Stimulated activated naive B cell treated with anti-CD40 and anti-IgM and Interleukin-4, amounts not matched to agents 10 μg/mL and 1 μg/mL and 100 μg/mL, for 72 hours (primary cell): ENCODE measurements at regions not wholly inside any gene's neighbourhood (a gene's known extent, or its start where the extent isn't known, plus 50 kb on each side); places are given as distances from the start of the nearest gene placed in this dataset.
"Not testable (repeated sequence)": the region's sequence is repeated elsewhere in the genome, so short reads cannot be mapped to it uniquely, and the experiment has no call there.

ENCODE experiments used
- ATAC-seq, 2 donors: fragments of 150-1000 bp; cut with Tn5 transposase; replicated peaks; 2 replicates each; pipeline ENCODE4 v1.10.0; 2021; ENCODE audit warnings: moderate library complexity in 1 of 2
- DNase-seq: peaks from one replicate; pipeline ENCODE4 v3.0.0; 2021
- H3K27ac Mint-ChIP-seq: one replicate; pipeline ENCODE4 v1.8.0; 2022; ENCODE audit warnings: mild to moderate bottlenecking, mixed read lengths
- H3K27me3 Mint-ChIP-seq, 2 donors: one replicate each; pipeline ENCODE4 v1.8.0; 2022; ENCODE audit warnings: mixed read lengths in 2 of 2
- H3K36me3 Mint-ChIP-seq, 2 donors: one replicate each; pipeline ENCODE4 v1.8.0; 2022; ENCODE audit warnings: mixed read lengths in 2 of 2, mild to moderate bottlenecking in 1 of 2
- H3K4me1 Mint-ChIP-seq, 2 donors: one replicate each; pipeline ENCODE4 v1.8.0; 2022; ENCODE audit warnings: mixed read lengths in 2 of 2, mild to moderate bottlenecking in 1 of 2
- H3K4me3 Mint-ChIP-seq, 2 donors: one replicate each; pipeline ENCODE4 v1.8.0; 2022; ENCODE audit warnings: mild to moderate bottlenecking in 2 of 2, mixed read lengths in 2 of 2, moderate library complexity in 1 of 2
- H3K9me3 Mint-ChIP-seq, 2 donors: one replicate each; pipeline ENCODE4 v1.8.0; 2022; ENCODE audit warnings: mixed read lengths in 2 of 2, mild to moderate bottlenecking in 1 of 2

GRCh38 chr22:15772337-15772736, 82.5 kb downstream of the POTEH start:
- H3K27me3 Mint-ChIP-seq, H3K36me3 Mint-ChIP-seq, H3K27ac Mint-ChIP-seq, DNase-seq, H3K4me3 Mint-ChIP-seq, H3K9me3 Mint-ChIP-seq, H3K4me1 Mint-ChIP-seq, ATAC-seq: not testable (repeated sequence)

DNA sequence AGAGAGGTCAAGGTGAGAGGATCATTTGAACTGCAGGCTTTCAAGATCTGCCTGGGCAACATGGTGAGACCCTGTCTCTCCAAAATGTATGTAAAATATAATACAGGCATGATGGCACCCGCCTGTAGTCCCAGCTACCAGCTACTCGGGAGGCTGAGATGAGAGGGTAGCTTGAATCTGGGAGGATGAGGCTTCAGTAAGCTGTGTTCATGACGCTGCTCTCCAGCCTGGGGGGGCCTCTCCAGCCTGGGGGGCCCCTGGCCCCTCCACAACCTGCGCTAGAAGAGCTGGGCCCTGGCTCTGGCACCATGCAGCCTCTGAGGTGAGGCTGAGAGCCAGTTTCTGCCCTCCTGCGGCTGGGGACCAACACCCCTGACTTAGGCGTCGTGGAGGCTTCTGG, 85.3 kb downstream of the POTEH start:
- H3K9me3 Mint-ChIP-seq, ATAC-seq, H3K4me3 Mint-ChIP-seq, H3K4me1 Mint-ChIP-seq, H3K27me3 Mint-ChIP-seq, H3K27ac Mint-ChIP-seq, H3K36me3 Mint-ChIP-seq, DNase-seq: not testable (repeated sequence)

- not testable (repeated sequence) for H3K9me3 Mint-ChIP-seq, DNase-seq, H3K4me3 Mint-ChIP-seq, H3K4me1 Mint-ChIP-seq, H3K36me3 Mint-ChIP-seq, H3K27me3 Mint-ChIP-seq, H3K27ac Mint-ChIP-seq
- peak; percentile 41 to 66 for ATAC-seq
These were observed 86.1 kb downstream of the POTEH start for GRCh38 chr22:15775670-15776669.

- not testable (repeated sequence) for H3K4me1 Mint-ChIP-seq, H3K27me3 Mint-ChIP-seq, DNase-seq, H3K9me3 Mint-ChIP-seq, H3K4me3 Mint-ChIP-seq, H3K36me3 Mint-ChIP-seq, ATAC-seq, H3K27ac Mint-ChIP-seq
These were observed 86.9 kb downstream of the POTEH start for GRCh38 chr22:15776727-15777126.

GRCh38 chr22:15777150-15777549, 87.3 kb downstream of the POTEH start:
- not testable (repeated sequence) for ATAC-seq, H3K4me1 Mint-ChIP-seq, H3K27ac Mint-ChIP-seq, H3K27me3 Mint-ChIP-seq, H3K4me3 Mint-ChIP-seq, DNase-seq, H3K9me3 Mint-ChIP-seq, H3K36me3 Mint-ChIP-seq

DNA sequence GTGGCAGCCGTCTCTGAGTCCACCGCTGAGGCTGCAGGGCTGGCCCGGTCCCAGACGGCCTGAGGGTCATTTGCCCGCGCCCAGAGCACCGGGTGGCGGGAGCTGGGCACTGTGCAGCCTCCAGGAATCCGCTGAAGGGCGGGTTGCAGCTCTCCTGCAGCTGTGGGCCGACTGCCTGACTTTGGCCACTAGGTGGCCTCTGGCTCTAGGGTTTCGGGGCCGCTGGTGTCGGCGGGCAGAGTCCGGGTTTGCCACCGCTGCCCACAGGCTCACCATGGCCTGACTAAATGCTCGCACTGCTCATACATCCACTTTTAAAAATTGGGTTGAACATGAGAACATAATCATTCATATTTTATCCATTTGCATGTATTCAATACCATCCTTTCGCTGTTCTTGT, 87.7 kb downstream of the POTEH start:
- not testable (repeated sequence) for H3K4me3 Mint-ChIP-seq, DNase-seq, H3K36me3 Mint-ChIP-seq, H3K27ac Mint-ChIP-seq, H3K9me3 Mint-ChIP-seq, ATAC-seq, H3K27me3 Mint-ChIP-seq, H3K4me1 Mint-ChIP-seq

DNA sequence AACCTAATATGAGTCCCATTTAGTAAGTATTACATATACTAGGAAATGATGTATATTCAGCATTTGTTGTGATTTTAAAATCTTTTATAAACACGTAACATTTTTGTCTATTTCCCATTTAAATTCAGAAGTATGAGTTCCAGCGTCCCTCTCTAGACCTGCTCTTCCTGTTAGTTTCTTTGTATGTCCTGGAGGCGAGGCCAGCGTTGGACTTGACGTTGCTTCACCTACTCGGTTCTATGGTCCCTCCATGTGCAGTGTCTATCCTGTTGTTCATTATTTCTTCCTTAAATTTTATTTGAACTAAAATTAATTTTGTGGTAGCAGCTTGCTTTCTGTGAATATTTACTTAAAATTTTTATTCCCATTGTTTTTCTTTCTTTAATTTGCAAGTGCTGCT, 88.5 kb downstream of the POTEH start:
- DNase-seq, H3K27me3 Mint-ChIP-seq, H3K4me3 Mint-ChIP-seq, H3K9me3 Mint-ChIP-seq, ATAC-seq, H3K4me1 Mint-ChIP-seq, H3K27ac Mint-ChIP-seq, H3K36me3 Mint-ChIP-seq: not testable (repeated sequence)

GRCh38 chr22:15781652-15782051, 91.8 kb downstream of the POTEH start:
- not testable (repeated sequence) for H3K4me3 Mint-ChIP-seq, H3K27ac Mint-ChIP-seq, H3K36me3 Mint-ChIP-seq, DNase-seq, ATAC-seq, H3K9me3 Mint-ChIP-seq, H3K27me3 Mint-ChIP-seq, H3K4me1 Mint-ChIP-seq

- H3K4me1 Mint-ChIP-seq, DNase-seq, ATAC-seq, H3K9me3 Mint-ChIP-seq, H3K4me3 Mint-ChIP-seq, H3K36me3 Mint-ChIP-seq, H3K27ac Mint-ChIP-seq, H3K27me3 Mint-ChIP-seq: not testable (repeated sequence)
These were observed 93.1 kb downstream of the POTEH start for GRCh38 chr22:15782933-15783332.

DNA sequence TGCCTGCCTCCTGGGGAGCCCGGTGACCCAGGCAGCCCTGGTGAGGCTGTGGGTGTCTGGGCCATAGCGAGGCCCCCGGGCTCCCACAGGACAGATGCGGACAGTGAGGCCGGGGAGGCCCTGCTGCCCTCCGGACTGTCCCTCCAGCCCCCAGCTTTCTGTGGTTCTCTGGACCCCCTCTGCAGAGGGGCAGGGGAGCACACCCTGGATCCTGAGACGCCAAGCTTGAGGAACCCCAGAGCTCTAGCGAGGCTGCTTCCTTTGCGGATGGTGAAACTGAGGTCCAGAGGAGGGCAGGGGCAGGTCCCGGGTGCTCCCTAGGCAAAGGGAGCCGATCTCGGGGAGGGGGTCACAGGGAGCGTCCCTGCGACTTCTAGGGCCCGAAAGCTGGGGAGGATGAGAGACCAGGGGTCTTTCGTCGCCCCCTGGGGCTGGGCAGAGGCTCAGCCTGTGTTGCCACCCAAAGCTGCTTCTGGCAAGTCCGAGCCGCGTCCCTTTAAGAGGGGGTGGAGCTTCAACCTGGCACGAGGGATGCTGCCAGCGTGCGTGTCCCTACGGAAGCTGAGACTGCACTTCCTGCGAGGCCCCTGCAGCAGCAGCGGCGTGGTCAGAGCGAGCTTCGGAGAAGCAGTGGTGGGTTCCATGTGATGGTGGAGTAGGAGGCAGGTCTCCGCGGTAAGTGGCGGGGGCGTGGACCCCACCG, 94.7 kb downstream of the POTEH start:
- H3K36me3 Mint-ChIP-seq, H3K27ac Mint-ChIP-seq, DNase-seq, H3K4me3 Mint-ChIP-seq, H3K9me3 Mint-ChIP-seq, H3K27me3 Mint-ChIP-seq, H3K4me1 Mint-ChIP-seq: not testable (repeated sequence)
- ATAC-seq, result peak; percentile 25 to 88

DNA sequence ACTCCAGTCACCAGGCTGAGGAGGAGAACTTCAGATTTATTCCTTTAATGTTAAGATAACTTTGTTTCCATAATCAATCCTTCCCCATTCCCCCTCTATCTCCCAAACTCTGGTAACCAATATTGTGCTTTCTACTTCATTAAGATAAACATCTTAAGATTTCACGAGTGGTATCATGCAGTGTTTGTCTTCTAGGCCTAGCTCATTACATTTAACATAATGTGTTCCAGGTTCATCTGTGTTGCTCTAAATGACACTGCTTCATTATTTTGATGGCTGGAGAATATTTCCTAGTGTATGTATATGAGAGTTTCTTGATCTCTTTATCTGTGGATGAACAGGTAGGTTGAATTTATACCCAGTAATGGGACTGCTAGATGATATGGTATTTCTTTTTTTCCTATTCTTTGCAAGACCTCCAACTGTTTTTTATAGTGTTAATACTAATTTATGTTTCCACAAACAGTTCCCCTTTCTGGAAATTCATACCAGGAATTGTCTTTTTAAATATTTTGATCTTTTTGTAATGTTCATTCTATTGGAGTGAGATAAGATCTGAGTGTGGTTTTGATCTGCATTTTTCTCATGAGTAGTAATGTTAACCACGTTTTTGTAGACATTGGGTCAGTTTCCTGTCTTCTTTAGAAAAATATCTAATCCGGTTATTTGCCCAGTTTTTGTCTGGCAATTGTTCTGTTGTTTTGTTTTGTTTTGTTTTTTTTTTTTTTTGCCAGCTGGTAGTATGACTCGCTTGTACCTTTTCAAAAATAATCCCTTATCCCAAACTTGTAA, 97.3 kb downstream of the POTEH start:
- not testable (repeated sequence) for H3K36me3 Mint-ChIP-seq, H3K27ac Mint-ChIP-seq, H3K9me3 Mint-ChIP-seq, H3K4me1 Mint-ChIP-seq, H3K27me3 Mint-ChIP-seq, H3K4me3 Mint-ChIP-seq, ATAC-seq, DNase-seq

DNA sequence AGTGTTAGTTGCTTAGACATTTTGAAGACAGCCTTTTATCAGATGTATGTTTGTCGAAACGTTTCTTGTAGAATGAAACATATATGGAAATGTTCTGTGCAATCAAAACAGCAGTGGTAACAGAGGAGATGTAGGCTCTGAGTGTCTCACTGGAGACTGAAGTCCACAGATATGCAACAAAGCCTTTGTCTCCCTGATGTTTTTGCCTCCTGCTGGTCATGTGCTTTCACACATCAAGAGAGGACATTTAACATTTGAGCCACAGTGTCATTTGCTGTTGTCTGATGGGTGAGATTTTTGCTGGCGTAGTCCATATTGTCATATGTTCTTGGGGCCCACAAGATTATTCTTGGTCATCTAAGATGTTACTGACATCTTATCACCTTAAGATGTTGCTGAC, 101.7 kb downstream of the POTEH start:
- H3K27me3 Mint-ChIP-seq, H3K4me1 Mint-ChIP-seq, H3K4me3 Mint-ChIP-seq, H3K9me3 Mint-ChIP-seq, H3K27ac Mint-ChIP-seq, DNase-seq, ATAC-seq, H3K36me3 Mint-ChIP-seq: not testable (repeated sequence)

- not testable (repeated sequence) for DNase-seq, H3K9me3 Mint-ChIP-seq, H3K27me3 Mint-ChIP-seq, H3K4me1 Mint-ChIP-seq, H3K36me3 Mint-ChIP-seq, H3K4me3 Mint-ChIP-seq, ATAC-seq, H3K27ac Mint-ChIP-seq
These were observed 110.1 kb downstream of the POTEH start for GRCh38 chr22:15799935-15800334.

DNA sequence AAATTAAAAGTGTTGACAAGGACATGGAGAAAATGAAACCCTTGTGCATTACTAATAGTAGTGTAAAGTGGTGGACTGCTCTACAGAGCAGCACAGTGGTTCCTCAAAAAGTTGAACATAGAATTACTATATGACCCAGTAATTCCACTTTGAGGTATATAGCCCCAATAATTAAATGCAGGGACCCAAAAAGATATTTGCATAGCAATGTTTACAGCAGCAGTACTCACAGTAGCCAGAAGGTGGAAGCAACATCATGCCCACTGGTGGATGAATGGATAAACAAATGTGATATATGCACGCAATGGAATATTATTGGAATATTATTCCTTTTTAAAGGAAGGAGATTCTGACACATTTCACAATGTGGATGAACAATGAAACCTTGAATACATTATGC, 121.3 kb downstream of the POTEH start:
- DNase-seq, H3K27me3 Mint-ChIP-seq, H3K36me3 Mint-ChIP-seq, H3K4me1 Mint-ChIP-seq, H3K4me3 Mint-ChIP-seq, H3K9me3 Mint-ChIP-seq, H3K27ac Mint-ChIP-seq: not testable (repeated sequence)
- ATAC-seq, result peak in 1 of 2 donors; percentile 72
